K562 (cell line): ENCODE measurements at regions not wholly inside any gene's neighbourhood (a gene's known extent, or its start where the extent isn't known, plus 50 kb on each side); places are given as distances from the start of the nearest gene placed in this dataset.

Experiments used
- ATAC-seq: fragments of 200-7000 bp; cut with Tn5 transposase; 3 replicates; pipeline ENCODE4 v1.9.1; 2020; ENCODE audit warnings: moderate library complexity
- BruUV-seq: library from RNA; stranded (reverse); fragments of 400-500 nt; replicated peaks from 2 replicates; lab custom pipeline; 2021; lab: Mats Ljungman, UMichigan
- CTCF ChIA-PET: fragments of 300-600 bp; formaldehyde crosslinking; extraction: SDS; loops from one replicate; lab custom pipeline; 2021; ENCODE audit warnings: low intra/inter-chr PET ratio; lab: Yijun Ruan, JAX
- POLR2A ChIA-PET: fragments of 300-600, 350-650 bp; sonication (Branson Sonifier 250); formaldehyde crosslinking; extraction: SDS; loops from one replicate; lab custom pipeline; 2021; ENCODE audit warnings: antibody characterized with exemption, inconsistent platforms; lab: Yijun Ruan, JAX
- DNase-seq, 4 experiments: peaks; one replicate each; pipeline versions ENCODE4 v3.0.0 to v3.0.0-alpha.2; 2011 to 2018; ENCODE audit warnings: low spot score in 3 of 4, mixed read lengths in 3 of 4; ENCODE audit errors: extremely low read depth in 1 of 4
- FAIRE-seq: peaks from 2 replicates; lab custom pipeline; 2011; peaks lifted over from hg19 to GRCh38; lab: Jason Lieb, UNC
- H2AFZ ChIP-seq: 2 replicates; pipeline ENCODE4 v1.6.0; 2011; ENCODE audit warnings: low read depth, low read length, control low read depth, inconsistent platforms
- H3K27ac ChIP-seq: fragments of 200-600 bp; 3 replicates; pipeline ENCODE4 v1.8.0; 2011; ENCODE audit warnings: low read depth, mild to moderate bottlenecking, control low read depth, inconsistent platforms, low read length, moderate library complexity, mixed read lengths; ENCODE audit errors: extremely low read depth
- H3K27me3 ChIP-seq, 2 experiments: fragments of 300-600 bp in 1 of 2; 2 replicates in 1 of 2; 3 replicates in 1 of 2; pipeline versions ENCODE4 v1.6.0 to v1.8.0; 2011; ENCODE audit warnings: inconsistent platforms in 2 of 2, low read length in 2 of 2, mild to moderate bottlenecking in 1 of 2, mixed read lengths in 1 of 2, moderate library complexity in 1 of 2; ENCODE audit not compliant: control insufficient read depth in 2 of 2, insufficient read depth in 2 of 2
- H3K36me3 ChIP-seq: fragments of 300-600 bp; 3 replicates; pipeline ENCODE4 v1.8.0; 2011; ENCODE audit warnings: mild to moderate bottlenecking, low read length, inconsistent platforms; ENCODE audit not compliant: control insufficient read depth, insufficient read depth
- H3K4me1 ChIP-seq, 2 experiments: fragments of 200-600 bp in 1 of 2; replicated peaks in 1 of 2; 2 replicates in 1 of 2; 3 replicates in 1 of 2; pipeline versions ENCODE4 v1.5.1 to v1.8.0; 2011; ENCODE audit warnings: inconsistent platforms in 2 of 2, low read length in 2 of 2, mild to moderate bottlenecking in 1 of 2, mixed read lengths in 1 of 2, moderate library complexity in 1 of 2; ENCODE audit not compliant: control insufficient read depth in 2 of 2, insufficient read depth in 2 of 2
- H3K4me2 ChIP-seq: 2 replicates; pipeline ENCODE4 v1.6.1; 2011; ENCODE audit warnings: low read length, control low read depth, inconsistent platforms, mixed read lengths; ENCODE audit not compliant: insufficient read depth
- H3K4me3 ChIP-seq: fragments of 200-600 bp; sonication (generic), shearing (Covaris generic); 2 replicates; pipeline ENCODE4 v1.5.1; 2016; ENCODE audit warnings: control low read depth, inconsistent platforms
- H3K79me2 ChIP-seq: fragments of 200-600 bp; 3 replicates; pipeline ENCODE4 v1.8.0; 2011; ENCODE audit warnings: low read length, inconsistent platforms; ENCODE audit not compliant: control insufficient read depth, insufficient read depth
- H3K9ac ChIP-seq, 2 experiments: 2 replicates each; pipeline versions ENCODE4 v1.6.0 to v1.6.1; 2011; ENCODE audit warnings: low read depth in 2 of 2, low read length in 2 of 2, control low read depth in 1 of 2, inconsistent platforms in 1 of 2, mild to moderate bottlenecking in 1 of 2, mixed read lengths in 1 of 2; ENCODE audit not compliant: insufficient read depth in 1 of 2
- H3K9me1 ChIP-seq: one replicate; pipeline ENCODE4 v1.6.0; 2011; ENCODE audit warnings: inconsistent platforms, mild to moderate bottlenecking, low read length, moderate library complexity; ENCODE audit not compliant: control insufficient read depth, insufficient read depth
- H3K9me3 ChIP-seq: replicated peaks from 2 replicates; pipeline ENCODE4 v1.5.1; 2011; ENCODE audit warnings: low read depth, low read length, inconsistent platforms; ENCODE audit not compliant: control insufficient read depth, insufficient read depth
- H4K20me1 ChIP-seq: replicated peaks from 2 replicates; pipeline ENCODE4 v1.6.1; 2011; ENCODE audit warnings: low read length, inconsistent platforms, mixed read lengths; ENCODE audit not compliant: control insufficient read depth, insufficient read depth
- CREBBP ChIP-seq: IDR thresholded peaks from one replicate; pipeline ENCODE4 v1.6.1; 2012; ENCODE audit warnings: low read depth, mild to moderate bottlenecking, control low read depth, inconsistent platforms, low read length
- CREM ChIP-seq: IDR thresholded peaks from 2 replicates; pipeline ENCODE4 v1.6.1; 2014; ENCODE audit warnings: antibody characterized with exemption, low read depth
- FOXK1 ChIP-seq: sonication (generic); formaldehyde crosslinking; IDR thresholded peaks from 2 replicates; pipeline ENCODE4 v1.8.0; 2022; ENCODE audit warnings: missing genetic modification reagents, mild to moderate bottlenecking, borderline replicate concordance
- GABPA ChIP-seq: fragments of 200-800 bp; sonication (Bioruptor generic); conservative IDR thresholded peaks from 2 replicates; pipeline ENCODE4 v1.6.1; 2016; ENCODE audit warnings: low read depth, missing genetic modification characterization, missing compliant biosample characterization
- IRF9 ChIP-seq: fragments of 450-650 bp; IDR thresholded peaks from 2 replicates; pipeline ENCODE4 v1.6.1; 2016; ENCODE audit warnings: missing biosample characterization, missing genetic modification characterization
- MTA1 ChIP-seq: fragments of 450-650 bp; IDR thresholded peaks from 2 replicates; pipeline ENCODE4 v1.6.1; 2017; ENCODE audit warnings: borderline replicate concordance
- MTF1 ChIP-seq: fragments of 250-450 bp; sonication (Bioruptor Pico); IDR thresholded peaks from 2 replicates; pipeline ENCODE4 v1.9.0; 2021; ENCODE audit warnings: moderate library complexity, mild to moderate bottlenecking, inconsistent platforms, borderline replicate concordance
- NR2C2 ChIP-seq, 2 experiments: fragments of 200-800 bp in 1 of 2; sonication (Bioruptor generic) in 1 of 2; sonication (generic) in 1 of 2; formaldehyde crosslinking in 1 of 2; IDR thresholded peaks; 2 replicates each; pipeline versions ENCODE4 v1.6.1 to v1.8.0; 2016 to 2022; ENCODE audit warnings: mild to moderate bottlenecking in 1 of 2, missing compliant biosample characterization in 1 of 2, missing genetic modification characterization in 1 of 2, missing genetic modification reagents in 1 of 2
- NR4A1 ChIP-seq, 2 experiments: fragments of 250-450 bp in 1 of 2; fragments of 450-650 bp in 1 of 2; sonication (Bioruptor Pico) in 1 of 2; IDR thresholded peaks; 2 replicates each; pipeline versions ENCODE4 v1.4.0 to v1.6.1; 2016 to 2020; ENCODE audit warnings: mild to moderate bottlenecking in 2 of 2, missing compliant biosample characterization in 1 of 2, missing genetic modification characterization in 1 of 2, moderate library complexity in 1 of 2
- SMARCA4 ChIP-seq: fragments of 450-650 bp; IDR thresholded peaks from 2 replicates; pipeline ENCODE4 v1.6.1; 2016
- SMARCE1 ChIP-seq: fragments of 450-650 bp; IDR thresholded peaks from 2 replicates; pipeline ENCODE4 v1.7.1; 2016; ENCODE audit warnings: mild to moderate bottlenecking
- SMC3 ChIP-seq: conservative IDR thresholded peaks from 2 replicates; pipeline ENCODE4 v1.6.1; 2011; ENCODE audit warnings: low read depth, low read length, improper control_type of control experiment; ENCODE audit not compliant: insufficient read depth
- TRIM28 ChIP-seq: fragments of 450-650 bp; IDR thresholded peaks from 2 replicates; pipeline ENCODE4 v1.6.1; 2017
- ZNF212 ChIP-seq: fragments of 450-650 bp; formaldehyde crosslinking; IDR thresholded peaks from 2 replicates; pipeline ENCODE4 v1.4.0; 2020; ENCODE audit warnings: mild to moderate bottlenecking
- ZNF274 ChIP-seq: IDR thresholded peaks from 2 replicates; pipeline ENCODE4 v1.6.1; 2011; ENCODE audit warnings: low read depth, mild to moderate bottlenecking, low read length, moderate library complexity, borderline replicate concordance
- in situ Hi-C: fragments of 300-500 bp; cut with MboI; formaldehyde crosslinking; loops from 4 replicates; pipeline ENCODE4 v1.15.0; 2018; ENCODE audit warnings: inconsistent platforms, mixed read lengths
- intact Hi-C: fragments of 100-400 bp; cut with micrococcal nuclease; formaldehyde crosslinking; loops from 2 replicates; pipeline ENCODE4 v1.14.2; 2022
- TF ChIP-seq, protein P1 (sequence below): fragments of 250-450 bp; sonication (Bioruptor Pico); IDR thresholded peaks from 2 replicates; pipeline ENCODE4 v1.9.0; 2021; ENCODE audit warnings: mild to moderate bottlenecking, inconsistent platforms
- TF ChIP-seq, protein P2 (sequence below): IDR thresholded peaks from 2 replicates; pipeline ENCODE4 v1.6.1; 2014; ENCODE audit warnings: antibody characterized with exemption

DNA sequence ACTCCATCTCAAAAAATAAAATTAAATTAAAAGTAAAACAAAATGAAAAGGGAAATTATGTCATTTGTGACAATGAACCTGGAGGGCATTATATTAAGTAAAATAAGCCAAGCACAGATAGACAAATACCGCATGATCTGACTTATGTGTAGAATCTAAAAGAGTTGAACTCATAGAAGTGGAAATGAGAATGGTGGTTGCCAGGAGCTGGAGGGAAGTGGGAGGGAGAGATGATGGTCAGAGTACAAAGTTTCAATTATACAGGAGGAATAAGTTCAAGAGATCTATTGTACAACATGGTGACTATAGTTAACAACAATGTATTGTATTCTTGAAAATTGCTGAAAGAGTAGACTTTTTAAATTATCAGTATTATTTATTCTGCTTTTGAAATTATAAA is 183.4 kb downstream of the ID4 start (continued):
- TF ChIP-seq NR4A1 (CRISPR knock-in tag; IDR thresholded peaks at IDR 0.05) (no peak), NR4A1 (tag; IDR thresholded peaks at IDR 0.05) (no peak), IRF9 (tag) (no peak)

DNA sequence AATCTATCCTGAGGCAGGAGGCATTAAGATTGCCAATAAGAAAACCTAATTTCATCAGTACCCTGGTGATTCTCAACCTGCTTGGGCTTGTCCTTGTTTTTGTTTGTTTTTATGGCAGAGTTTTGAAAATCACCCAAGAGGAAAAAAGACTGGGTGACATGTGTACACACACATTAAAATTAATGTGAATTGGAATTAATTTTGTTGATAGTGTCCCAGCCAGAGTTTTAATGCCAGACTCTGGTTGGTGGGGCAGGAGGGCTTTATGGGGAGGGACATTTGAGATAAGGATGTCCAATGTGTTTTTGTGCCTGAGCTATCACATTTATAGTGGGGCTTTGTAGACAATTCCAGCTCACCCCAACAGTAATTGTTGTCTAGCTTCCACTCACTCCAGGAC is 184.6 kb downstream of the ID4 start:
- in situ Hi-C loops, result no loop called here

More for the DNA sequence above, 184.6 kb downstream of the ID4 start:
- Histone ChIP-seq H3K36me3 (no peaks in the 10 kb centered on the region), H3K4me3 (no peak overlapping the region), H3K4me2 (no peak overlapping the region), H2AFZ (no peak overlapping the region), H3K9ac (no peak overlapping the region), H3K9me3 (no peaks in the 10 kb centered on the region), H4K20me1 (no peaks in the 10 kb centered on the region), H3K79me2 (no peaks in the 10 kb centered on the region), H3K4me1 (no peaks in the 10 kb centered on the region), H3K9me1 (no peaks in the 10 kb centered on the region), H3K27ac (no peak overlapping the region), H3K27me3 (no peaks in the 10 kb centered on the region; a peak in 1 of 5 replicates)
- DNase-seq, result no peak
- no TSS peak for BruUV-seq
- intact Hi-C loops, result no loop called here
- no peak for ATAC-seq
- ChIA-PET POLR2A (no interaction called here), CTCF (no interaction called here)
- FAIRE-seq, result no peak
- TF ChIP-seq ZNF274 (no peak), TRIM28 (no peak), ZNF212 (CRISPR knock-in tag) (no peak), MTF1 (no peak), NR2C2 (CRISPR knock-in tag; IDR thresholded peaks at IDR 0.05) (no peak), NR2C2 (tag; IDR thresholded peaks at IDR 0.05) (no peak), SMARCA4 (no peak), CREBBP (no peak), GABPA (tag) (no peak), CREM (no peak), MTA1 (no peak), SMARCE1 (no peak), FOXK1 (CRISPR knock-in tag) (no peak), SMC3 (no peak)
- TF ChIP-seq, protein P1, sequence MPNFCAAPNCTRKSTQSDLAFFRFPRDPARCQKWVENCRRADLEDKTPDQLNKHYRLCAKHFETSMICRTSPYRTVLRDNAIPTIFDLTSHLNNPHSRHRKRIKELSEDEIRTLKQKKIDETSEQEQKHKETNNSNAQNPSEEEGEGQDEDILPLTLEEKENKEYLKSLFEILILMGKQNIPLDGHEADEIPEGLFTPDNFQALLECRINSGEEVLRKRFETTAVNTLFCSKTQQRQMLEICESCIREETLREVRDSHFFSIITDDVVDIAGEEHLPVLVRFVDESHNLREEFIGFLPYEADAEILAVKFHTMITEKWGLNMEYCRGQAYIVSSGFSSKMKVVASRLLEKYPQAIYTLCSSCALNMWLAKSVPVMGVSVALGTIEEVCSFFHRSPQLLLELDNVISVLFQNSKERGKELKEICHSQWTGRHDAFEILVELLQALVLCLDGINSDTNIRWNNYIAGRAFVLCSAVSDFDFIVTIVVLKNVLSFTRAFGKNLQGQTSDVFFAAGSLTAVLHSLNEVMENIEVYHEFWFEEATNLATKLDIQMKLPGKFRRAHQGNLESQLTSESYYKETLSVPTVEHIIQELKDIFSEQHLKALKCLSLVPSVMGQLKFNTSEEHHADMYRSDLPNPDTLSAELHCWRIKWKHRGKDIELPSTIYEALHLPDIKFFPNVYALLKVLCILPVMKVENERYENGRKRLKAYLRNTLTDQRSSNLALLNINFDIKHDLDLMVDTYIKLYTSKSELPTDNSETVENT (CRISPR knock-in tag), result no peak
- TF ChIP-seq, protein P2, sequence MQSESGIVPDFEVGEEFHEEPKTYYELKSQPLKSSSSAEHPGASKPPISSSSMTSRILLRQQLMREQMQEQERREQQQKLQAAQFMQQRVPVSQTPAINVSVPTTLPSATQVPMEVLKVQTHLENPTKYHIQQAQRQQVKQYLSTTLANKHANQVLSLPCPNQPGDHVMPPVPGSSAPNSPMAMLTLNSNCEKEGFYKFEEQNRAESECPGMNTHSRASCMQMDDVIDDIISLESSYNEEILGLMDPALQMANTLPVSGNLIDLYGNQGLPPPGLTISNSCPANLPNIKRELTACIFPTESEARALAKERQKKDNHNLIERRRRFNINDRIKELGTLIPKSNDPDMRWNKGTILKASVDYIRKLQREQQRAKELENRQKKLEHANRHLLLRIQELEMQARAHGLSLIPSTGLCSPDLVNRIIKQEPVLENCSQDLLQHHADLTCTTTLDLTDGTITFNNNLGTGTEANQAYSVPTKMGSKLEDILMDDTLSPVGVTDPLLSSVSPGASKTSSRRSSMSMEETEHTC, result no peak
